GM12878 (cell line): ENCODE measurements at regions not wholly inside any gene's neighbourhood (a gene's known extent, or its start where the extent isn't known, plus 50 kb on each side); places are given as distances from the start of the nearest gene placed in this dataset.

Experiments used
- ATAC-seq: fragments of 200-7000 bp; cut with Tn5 transposase; 3 replicates; pipeline ENCODE4 v1.9.1; 2020; ENCODE audit warnings: mild to moderate bottlenecking, moderate library complexity
- BruUV-seq: library from RNA; stranded (reverse); fragments of 400-500 nt; replicated peaks from 2 replicates; lab custom pipeline; 2021; lab: Mats Ljungman, UMichigan
- CTCF ChIA-PET: fragments of 300-600 bp; sonication (Branson Sonifier 250); formaldehyde crosslinking; extraction: SDS; loops from one replicate; lab custom pipeline; 2021; ENCODE audit warnings: inconsistent platforms; lab: Yijun Ruan, JAX
- POLR2A ChIA-PET: fragments of 350-600 bp; formaldehyde crosslinking; extraction: SDS; loops from one replicate; lab custom pipeline; 2021; ENCODE audit warnings: inconsistent platforms; lab: Charles Lee
- RAD21 ChIA-PET: fragments of 300-600 bp; sonication (Branson Sonifier 250); formaldehyde crosslinking; loops from one replicate; lab custom pipeline; 2023; ENCODE audit warnings: antibody characterized with exemption; ENCODE audit not compliant: unreplicated experiment; lab: Charles Lee
- SMC1A ChIA-PET: fragments of 300-600 bp; sonication (Branson Sonifier 250); formaldehyde crosslinking; loops from one replicate; lab custom pipeline; 2023; ENCODE audit not compliant: unreplicated experiment, uncharacterized antibody; lab: Charles Lee
- DNase-seq: peaks from one replicate; pipeline ENCODE4 v3.0.0-alpha.2; 2011; ENCODE audit warnings: low read depth, low spot score
- FAIRE-seq: peaks from 3 replicates; lab custom pipeline; 2011; peaks lifted over from hg19 to GRCh38; lab: Jason Lieb, UNC
- H2AFZ ChIP-seq: 2 replicates; pipeline ENCODE4 v1.6.0; 2011; ENCODE audit warnings: low read depth, low read length, control low read depth; ENCODE audit not compliant: control insufficient read depth
- H3K27ac ChIP-seq: 2 replicates; pipeline ENCODE4 v1.5.1; 2011; ENCODE audit warnings: control low read depth; ENCODE audit not compliant: control insufficient read depth, insufficient read depth
- H3K27me3 ChIP-seq, 2 experiments: replicated peaks in 1 of 2; 2 replicates each; pipeline versions ENCODE4 v1.6.0 to v1.6.1; 2011; ENCODE audit warnings: low read length in 1 of 2; ENCODE audit not compliant: control insufficient read depth in 2 of 2, insufficient read depth in 2 of 2
- H3K36me3 ChIP-seq, 2 experiments: 2 replicates each; pipeline ENCODE4 v1.5.1; 2011; ENCODE audit warnings: low read length in 1 of 2; ENCODE audit not compliant: control insufficient read depth in 2 of 2, insufficient read depth in 2 of 2
- H3K4me1 ChIP-seq: 2 replicates; pipeline ENCODE4 v1.6.1; 2011; ENCODE audit warnings: mild to moderate bottlenecking, low read length, moderate library complexity, mixed read lengths; ENCODE audit not compliant: control insufficient read depth, insufficient read depth
- H3K4me2 ChIP-seq: 2 replicates; pipeline ENCODE4 v1.6.0; 2011; ENCODE audit warnings: control low read depth; ENCODE audit not compliant: control insufficient read depth, insufficient read depth
- H3K4me3 ChIP-seq: fragments of 200-600 bp; sonication (generic); 2 replicates; pipeline ENCODE4 v1.5.1; 2016
- H3K79me2 ChIP-seq: 2 replicates; pipeline ENCODE4 v1.6.0; 2011; ENCODE audit warnings: low read length; ENCODE audit not compliant: control insufficient read depth, insufficient read depth
- H3K9ac ChIP-seq: 2 replicates; pipeline ENCODE4 v1.8.0; 2011; ENCODE audit warnings: low read length, control low read depth, mixed read lengths; ENCODE audit not compliant: control insufficient read depth, insufficient read depth
- H3K9me3 ChIP-seq: replicated peaks from 3 replicates; pipeline ENCODE4 v1.5.1; 2011; ENCODE audit warnings: mild to moderate bottlenecking, low read length; ENCODE audit not compliant: control insufficient read depth, insufficient read depth
- H4K20me1 ChIP-seq: 2 replicates; pipeline ENCODE4 v1.6.0; 2011; ENCODE audit not compliant: control insufficient read depth, insufficient read depth
- CREB1 ChIP-seq: IDR thresholded peaks from 2 replicates; pipeline ENCODE4 v1.6.1; 2012; ENCODE audit warnings: low read depth, mild to moderate bottlenecking, inconsistent platforms
- CTCF ChIP-seq, 3 experiments: IDR thresholded peaks in 2 of 3; conservative IDR thresholded peaks in 1 of 3; 2 replicates each; pipeline ENCODE4 v1.5.1; 2011; ENCODE audit warnings: low read depth in 3 of 3, low read length in 3 of 3, mild to moderate bottlenecking in 3 of 3, control low read depth in 2 of 3, moderate library complexity in 2 of 3, inconsistent platforms in 1 of 3, mixed read lengths in 1 of 3; ENCODE audit not compliant: control insufficient read depth in 2 of 3, insufficient read depth in 1 of 3; ENCODE audit errors: extremely low read depth in 1 of 3
- EED ChIP-seq: sonication (generic); IDR thresholded peaks from 2 replicates; pipeline ENCODE4 v1.6.1; 2016; ENCODE audit warnings: antibody characterized with exemption, low read depth
- JUND ChIP-seq: IDR thresholded peaks from 2 replicates; pipeline ENCODE4 v1.6.1; 2012; ENCODE audit warnings: low read depth, mild to moderate bottlenecking, low read length, improper control_type of control experiment, moderate library complexity
- LARP7 ChIP-seq: fragments of 450-650 bp; IDR thresholded peaks from 2 replicates; pipeline ENCODE4 v1.6.1; 2017; ENCODE audit warnings: mild to moderate bottlenecking
- MAX ChIP-seq: IDR thresholded peaks from 2 replicates; pipeline ENCODE4 v1.6.1; 2012; ENCODE audit warnings: low read depth, low read length, improper control_type of control experiment
- NFYB ChIP-seq: IDR thresholded peaks from 2 replicates; pipeline ENCODE4 v1.6.1; 2011; ENCODE audit warnings: low read depth, mild to moderate bottlenecking, low read length, improper control_type of control experiment, moderate library complexity; ENCODE audit not compliant: insufficient read depth
- NKRF ChIP-seq: fragments of 450-650 bp; conservative IDR thresholded peaks from 2 replicates; pipeline ENCODE4 v1.6.1; 2017; ENCODE audit warnings: mild to moderate bottlenecking, moderate library complexity
- RB1 ChIP-seq: fragments of 450-650 bp; formaldehyde crosslinking; IDR thresholded peaks from 2 replicates; pipeline ENCODE4 v1.6.1; 2017; ENCODE audit warnings: mild to moderate bottlenecking, borderline replicate concordance
- ZBTB11 ChIP-seq: fragments of 450-650 bp; formaldehyde crosslinking; IDR thresholded peaks from 2 replicates; pipeline ENCODE4 v1.5.0; 2022; ENCODE audit warnings: mild to moderate bottlenecking, missing genetic modification characterization
- ZBTB40 ChIP-seq: fragments of 450-650 bp; IDR thresholded peaks from 2 replicates; pipeline ENCODE4 v1.6.1; 2016; ENCODE audit warnings: mild to moderate bottlenecking, moderate library complexity, borderline replicate concordance
- ZNF622 ChIP-seq: fragments of 450-650 bp; IDR thresholded peaks from 2 replicates; pipeline ENCODE4 v1.6.1; 2017; ENCODE audit warnings: mild to moderate bottlenecking, inconsistent platforms
- ZSCAN29 ChIP-seq: fragments of 450-650 bp; IDR thresholded peaks from 2 replicates; pipeline ENCODE4 v1.6.1; 2017; ENCODE audit warnings: mild to moderate bottlenecking, moderate library complexity
- WGBS: methylation state at CpG from one replicate; pipeline ENCODE4 v1.1.6; 2016; ENCODE audit warnings: low lambda C conversion rate; ENCODE audit not compliant: insufficient replicate concordance, insufficient coverage; ENCODE audit errors: missing lambda C conversion rate; 5-methylcytosine and 5-hydroxymethylcytosine counted together
- in situ Hi-C: fragments of 300-500 bp; cut with MboI; formaldehyde crosslinking; loops from 9 replicates; pipeline ENCODE4 v1.14.3; 2018; ENCODE audit warnings: mixed read lengths
- intact Hi-C: fragments of 100-400 bp; cut with micrococcal nuclease; formaldehyde crosslinking; loops from one replicate; pipeline ENCODE4 v1.14.2; 2022; ENCODE audit not compliant: unreplicated experiment

GRCh38 chr10:106173838-106174237 lies 990.7 kb downstream of the SORCS1 start:
- Histone ChIP-seq H3K27me3 (no peaks in the 10 kb centered on the region), H2AFZ (no peak overlapping the region), H3K9me3 (no peaks in the 10 kb centered on the region), H3K4me2 (no peak overlapping the region), H4K20me1 (no peaks in the 10 kb centered on the region), H3K9ac (no peak overlapping the region), H3K79me2 (no peaks in the 10 kb centered on the region), H3K36me3 (no peaks in the 10 kb centered on the region), H3K4me1 (no peaks in the 10 kb centered on the region), H3K4me3 (no peak overlapping the region), H3K27ac (no peak overlapping the region)
- ChIA-PET RAD21 (interaction anchor here (2.5 kb wide), 1 partner anchor 223 kb away, joined by 6 read pairs; no protein-coding TSS in a partner anchor), SMC1A (interaction anchor here (0.7 to 1.0 kb wide), 2 partner anchors 220 to 1205 kb away, joined by 3 to 4 read pairs; no protein-coding TSS in a partner anchor), POLR2A (no interaction called here), CTCF (no interaction called here)
- no peak for ATAC-seq
- no peak for DNase-seq
- WGBS = 10% methylated on average over 3 of the region's 3 CpGs
- no peak for FAIRE-seq
- in situ Hi-C loops (no loop called here), intact Hi-C loops (loop anchor here (2.0 kb wide), 2 partner anchors 223 to 377 kb away; no protein-coding TSS in a partner anchor)
- no TSS peak for BruUV-seq
- no peak for TF ChIP-seq JUND
- TF ChIP-seq NFYB = no peak
- no peak for TF ChIP-seq ZBTB40
- TF ChIP-seq MAX = no peak
- TF ChIP-seq ZSCAN29 = no peak
- TF ChIP-seq CTCF (IDR thresholded peaks at IDR 0.05 in 2 of 3, conservative IDR thresholded peaks at IDR 0.05 in 1 of 3; ENCODE audit: control insufficient read depth in 2 of 3, extremely low read depth in 1 of 3, insufficient read depth in 1 of 3, low read depth in 3 of 3, low read length in 3 of 3) = no peak
- no peak for TF ChIP-seq RB1
- no peak for TF ChIP-seq LARP7
- no peak for TF ChIP-seq EED
- no peak for TF ChIP-seq CREB1
- TF ChIP-seq ZNF622 = no peak
- no peak for TF ChIP-seq NKRF
- TF ChIP-seq ZBTB11 (CRISPR knock-in tag) = no peak
